ENCODE measurements at regions not wholly inside any gene's neighbourhood (a gene's known extent, or its start where the extent isn't known, plus 50 kb on each side); places are given as distances from the start of the nearest gene placed in this dataset.
"Not testable (repeated sequence)": the region's sequence is repeated elsewhere in the genome, so short reads cannot be mapped to it uniquely, and the experiment has no call there.

DNA sequence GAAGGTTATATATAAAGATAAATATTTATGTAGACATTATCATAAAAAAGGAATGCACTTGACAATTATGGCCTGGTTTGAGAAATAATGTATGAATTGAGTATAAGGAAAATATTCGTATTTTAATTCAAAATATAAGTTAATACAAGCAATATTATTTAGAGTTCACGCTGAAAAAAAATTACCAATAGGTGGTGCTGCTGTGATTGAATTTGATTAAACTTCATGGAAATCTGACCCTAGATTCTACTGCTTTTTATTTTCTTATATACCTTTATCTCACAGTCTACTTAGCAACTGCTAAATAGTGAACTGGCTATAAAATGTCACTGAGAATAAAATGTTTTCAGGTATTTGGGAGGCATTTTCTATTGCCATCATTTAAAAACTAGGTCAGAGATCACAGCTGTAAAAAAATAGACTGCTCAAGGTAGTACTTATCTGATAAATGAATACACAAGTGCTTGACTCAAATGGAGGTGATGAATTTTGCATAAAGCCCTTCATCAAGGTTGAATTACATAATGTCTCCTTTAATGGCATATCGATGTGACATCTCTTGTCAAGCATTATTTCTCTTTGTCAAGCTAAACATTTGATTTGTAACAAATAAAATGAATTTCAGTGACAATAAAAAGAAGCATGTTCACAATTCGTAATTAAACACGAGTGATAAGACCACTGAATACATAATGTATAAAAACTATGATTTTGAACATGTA lies 1638.8 kb upstream of the PCDH7 start:
- no peak for DNase-seq (ENCODE audit: low read depth in 2 of 2)

DNA sequence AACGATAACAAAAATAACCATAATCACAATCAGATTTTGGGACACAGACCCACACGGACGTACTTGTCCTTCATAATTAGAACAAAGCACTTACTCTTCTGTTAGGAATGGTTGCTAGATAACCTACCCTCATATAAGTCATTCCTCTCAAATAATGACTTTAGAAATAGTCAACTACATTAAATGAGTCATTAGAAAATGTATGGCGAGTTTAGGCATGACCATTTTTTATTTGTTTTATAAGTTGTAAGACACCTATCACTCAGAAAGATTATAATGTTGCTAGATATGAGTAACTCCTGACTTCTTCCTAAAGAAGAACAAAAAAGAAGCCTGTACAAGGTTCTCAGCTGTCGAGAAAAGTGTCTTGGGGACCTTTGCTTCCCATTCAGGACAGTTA lies 1637.5 kb upstream of the PCDH7 start:
- DNase-seq (ENCODE audit: low read depth in 2 of 2), result no peak

DNA sequence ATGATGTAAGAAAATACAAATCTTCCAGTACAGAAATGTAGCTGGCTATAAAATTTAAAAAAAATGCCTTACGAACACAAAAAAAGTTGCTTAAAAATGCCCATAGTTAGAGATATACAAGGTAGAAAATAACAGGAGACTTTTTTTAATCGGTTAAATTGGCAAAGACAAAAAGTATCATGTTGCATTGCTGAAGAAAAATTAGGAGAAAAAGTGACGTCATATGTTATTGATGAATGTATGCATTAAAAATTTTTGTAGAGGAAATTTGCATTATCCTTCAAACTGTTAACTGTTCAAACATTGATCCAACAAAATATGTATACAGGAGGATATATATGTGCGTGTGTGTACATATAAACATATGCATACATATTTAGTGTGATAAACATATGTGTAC lies 1634.4 kb upstream of the PCDH7 start:
- DNase-seq (ENCODE audit: low read depth in 2 of 2), result no peak

DNA sequence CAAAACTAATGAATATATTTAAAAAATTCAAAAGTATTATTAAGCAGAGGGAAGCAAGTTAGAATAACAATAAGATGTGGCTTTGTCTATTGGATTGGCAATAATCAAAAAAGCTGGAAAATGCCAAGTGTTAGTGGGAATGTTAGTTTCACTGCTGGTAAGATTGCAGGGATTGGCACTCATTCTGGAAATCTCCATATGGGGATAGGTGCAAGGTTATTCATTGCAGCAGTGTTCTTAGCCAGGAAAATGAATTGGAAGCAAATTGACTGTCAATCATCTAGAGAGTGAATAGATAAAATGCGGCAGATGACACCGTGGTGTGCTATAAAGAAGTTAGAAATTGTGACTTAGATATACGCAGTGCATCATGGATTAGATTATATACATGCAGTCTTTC lies 1615.5 kb upstream of the PCDH7 start:
- no peak for DNase-seq (ENCODE audit: low read depth in 2 of 2)

DNA sequence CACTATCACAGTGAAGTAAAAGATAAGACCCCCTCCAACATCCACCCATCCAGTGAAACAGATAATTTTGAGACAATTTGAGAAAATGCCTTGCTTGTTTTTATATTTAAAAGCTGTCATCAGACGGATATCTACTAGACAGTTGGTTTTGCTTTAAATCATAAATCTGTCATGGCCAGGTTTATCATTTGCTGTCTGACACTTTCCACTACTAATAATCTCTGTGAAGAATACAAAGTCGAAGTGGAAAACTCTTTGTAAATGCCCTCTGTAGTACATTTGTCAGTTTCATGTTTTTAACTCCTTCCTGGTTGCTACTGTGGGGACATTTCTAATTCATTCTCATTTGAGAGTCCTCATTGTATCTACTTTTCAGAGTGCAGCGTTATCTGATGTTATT lies 1606.2 kb upstream of the PCDH7 start:
- no peak for DNase-seq (ENCODE audit: low read depth in 2 of 2)

DNA sequence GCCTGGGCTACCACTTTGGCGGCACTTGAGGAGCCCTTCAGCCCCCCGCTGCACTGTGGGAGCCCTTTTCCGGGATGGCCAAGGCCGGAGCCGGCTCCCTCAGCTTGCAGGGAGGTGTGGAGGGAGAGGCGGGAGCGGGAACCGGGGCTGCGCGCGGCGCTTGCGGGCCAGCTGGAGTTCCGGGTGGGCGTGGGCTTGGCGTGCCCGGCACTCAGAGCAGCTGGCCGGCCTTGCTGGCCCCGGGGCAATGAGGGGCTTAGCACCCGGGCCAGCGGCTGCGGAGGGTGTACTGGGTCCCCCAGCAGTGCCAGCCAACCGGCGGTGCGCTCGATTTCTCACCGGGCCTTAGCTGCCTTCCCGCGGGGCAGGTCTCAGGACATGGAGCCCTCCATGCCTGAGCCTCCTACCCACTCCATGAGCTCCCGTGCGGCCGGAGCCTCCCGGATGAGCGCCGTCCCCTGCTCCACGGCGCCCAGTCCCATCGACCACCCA lies 1602.9 kb upstream of the PCDH7 start:
- not testable (repeated sequence) for DNase-seq (ENCODE audit: low read depth in 2 of 2)

DNA sequence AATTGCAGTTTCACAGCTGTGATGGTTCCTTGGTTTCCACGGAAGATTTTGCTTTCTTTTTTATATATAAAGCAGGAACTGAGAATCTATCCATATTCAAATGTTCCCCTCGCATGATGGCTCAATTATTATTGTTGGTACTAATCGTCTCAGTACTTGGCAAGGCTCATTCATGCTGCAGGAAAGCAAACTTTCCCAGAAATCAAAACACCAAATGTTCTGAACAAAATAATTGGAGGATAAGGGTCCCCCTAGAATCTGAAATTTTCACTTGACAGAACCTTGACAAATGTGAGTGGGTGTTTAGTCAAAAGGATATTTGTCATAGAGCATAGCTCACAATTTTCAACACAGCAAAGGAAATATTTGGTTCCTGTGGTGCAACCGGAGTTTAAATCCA lies 1598.6 kb upstream of the PCDH7 start:
- no peak for DNase-seq (ENCODE audit: low read depth in 2 of 2)

DNA sequence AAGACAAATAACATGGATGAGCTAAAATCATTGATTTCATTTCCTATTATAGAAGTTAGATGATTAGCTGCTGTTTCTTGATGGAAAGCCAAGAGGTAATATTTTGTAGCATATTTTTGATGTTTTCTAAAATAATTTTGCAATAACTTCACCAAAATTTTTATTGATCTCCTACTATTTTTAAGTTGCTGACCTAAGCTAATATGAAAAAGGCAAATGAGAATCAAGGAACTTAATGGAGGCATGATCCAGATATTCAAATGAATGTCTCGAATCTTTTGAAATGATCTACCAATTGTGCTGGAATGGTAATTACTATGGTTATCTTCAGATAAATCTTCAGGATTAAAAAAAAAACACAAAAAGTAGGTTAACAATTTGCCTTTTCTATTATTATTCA lies 1591.4 kb upstream of the PCDH7 start:
- DNase-seq (ENCODE audit: low read depth in 2 of 2), result no peak

DNA sequence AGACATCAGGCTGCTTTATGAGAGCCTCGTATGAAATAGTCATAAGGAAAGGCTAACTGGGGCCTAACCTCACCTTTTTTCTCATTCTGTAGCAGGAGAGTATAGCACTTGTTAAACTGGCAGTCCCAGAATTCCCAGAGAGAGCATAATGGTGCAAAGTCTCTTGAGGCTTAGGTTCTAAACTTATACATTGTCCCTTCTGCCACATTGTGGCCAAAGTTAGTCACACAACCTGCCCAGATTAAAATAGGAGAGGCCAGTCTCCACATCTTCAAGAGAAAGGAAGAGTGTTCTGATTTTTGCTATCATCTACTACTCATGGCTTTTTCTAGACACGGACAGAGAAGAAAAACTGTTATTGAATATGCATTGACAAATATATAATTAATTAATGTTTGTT lies 1588.9 kb upstream of the PCDH7 start:
- no peak for DNase-seq (ENCODE audit: low read depth in 2 of 2)

DNA sequence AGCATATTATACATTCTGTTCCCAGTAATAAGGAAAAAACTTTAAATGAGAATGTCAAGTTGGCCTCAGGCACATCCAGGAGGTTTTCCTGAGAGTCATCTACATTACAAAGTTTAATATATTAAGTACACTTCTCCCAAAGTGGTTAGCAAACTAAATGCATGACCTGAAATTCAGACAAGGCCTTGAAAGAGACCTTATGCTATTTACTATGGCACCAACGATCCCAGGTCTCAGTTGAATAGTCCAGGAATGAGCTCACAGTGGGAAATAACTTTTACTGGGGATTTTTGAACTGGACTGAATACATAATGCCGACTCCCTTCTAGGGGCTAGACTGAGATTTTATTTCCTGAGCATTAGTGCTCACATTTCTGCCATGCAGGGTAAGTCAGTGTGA lies 1577.5 kb upstream of the PCDH7 start:
- DNase-seq (ENCODE audit: low read depth in 2 of 2), result no peak

DNA sequence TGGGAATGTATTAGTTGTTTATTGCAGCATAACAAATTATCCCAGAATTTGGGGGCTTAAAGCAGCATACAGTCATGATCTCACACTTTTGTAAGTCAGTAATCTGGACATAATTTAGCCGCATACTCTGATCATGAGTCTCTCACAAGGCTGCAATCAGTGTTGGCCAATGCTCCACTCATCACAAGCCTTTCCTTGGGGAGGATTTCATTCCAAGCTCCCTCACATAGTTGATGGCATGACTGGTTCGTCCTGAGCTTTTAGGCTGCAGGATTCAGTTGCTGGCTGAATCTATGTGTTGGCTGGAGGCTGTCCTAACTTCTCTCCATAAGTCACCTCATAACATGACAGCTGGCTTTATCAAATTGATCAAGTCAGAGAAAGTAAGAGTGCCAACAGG lies 1568.6 kb upstream of the PCDH7 start:
- DNase-seq (ENCODE audit: low read depth in 2 of 2), result no peak

DNA sequence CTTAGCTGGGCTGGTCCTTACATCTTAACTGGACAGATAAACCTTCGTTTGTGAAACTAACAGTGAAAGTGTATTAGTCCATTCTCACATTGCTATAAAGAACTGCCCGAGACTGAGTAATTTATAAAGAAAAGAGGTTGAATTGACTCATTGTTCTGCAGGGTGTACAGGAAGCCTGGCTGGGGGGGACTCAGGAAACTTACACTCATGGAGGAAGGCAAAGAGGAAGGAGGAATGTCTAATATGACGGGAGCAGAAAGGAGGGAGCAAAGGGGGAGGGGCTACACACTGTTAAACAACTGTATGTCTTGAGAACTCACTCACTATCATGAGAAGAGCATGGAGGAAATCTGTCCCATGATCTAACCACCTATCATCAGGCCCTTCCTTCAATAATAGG lies 1566.5 kb upstream of the PCDH7 start:
- DNase-seq (ENCODE audit: low read depth in 2 of 2), result no peak

DNA sequence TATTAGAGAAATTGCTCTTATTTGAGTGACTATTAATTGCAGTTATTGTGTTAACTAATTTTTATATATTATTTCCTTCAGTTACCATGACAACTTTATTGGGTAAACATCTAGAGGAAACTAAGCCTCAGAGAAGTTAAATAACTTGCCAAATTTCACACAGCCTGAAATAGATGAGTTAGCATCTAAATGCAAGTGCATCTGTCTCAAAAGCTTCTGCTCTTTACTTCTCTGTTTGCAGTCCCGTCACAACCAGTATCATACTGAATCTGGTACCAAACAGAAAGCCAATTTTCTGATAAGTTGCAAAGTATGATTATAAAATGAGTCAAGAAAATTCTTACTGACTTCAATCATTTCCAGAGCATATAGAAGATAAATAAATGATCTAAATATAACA lies 1544.9 kb upstream of the PCDH7 start:
- no peak for DNase-seq (ENCODE audit: low read depth in 2 of 2)

DNA sequence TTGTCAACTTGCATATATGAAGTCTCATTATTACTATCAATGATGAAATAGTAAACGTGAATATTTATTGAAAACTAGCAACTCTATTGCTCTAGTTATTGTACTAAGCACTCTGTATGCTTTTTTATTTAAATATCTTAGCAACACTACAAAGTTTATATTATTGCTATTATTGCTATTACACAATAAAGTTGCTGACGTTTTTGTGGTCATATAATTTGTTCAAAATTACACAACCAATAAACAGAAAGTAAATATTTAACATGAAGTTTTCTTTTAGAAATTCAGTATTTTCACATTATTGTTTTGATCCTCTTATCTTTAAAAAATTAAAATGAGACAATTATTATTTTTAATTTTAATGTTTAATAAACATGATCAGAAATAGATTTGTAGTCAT lies 1521.1 kb upstream of the PCDH7 start:
- no peak for DNase-seq (ENCODE audit: low read depth in 2 of 2)

DNA sequence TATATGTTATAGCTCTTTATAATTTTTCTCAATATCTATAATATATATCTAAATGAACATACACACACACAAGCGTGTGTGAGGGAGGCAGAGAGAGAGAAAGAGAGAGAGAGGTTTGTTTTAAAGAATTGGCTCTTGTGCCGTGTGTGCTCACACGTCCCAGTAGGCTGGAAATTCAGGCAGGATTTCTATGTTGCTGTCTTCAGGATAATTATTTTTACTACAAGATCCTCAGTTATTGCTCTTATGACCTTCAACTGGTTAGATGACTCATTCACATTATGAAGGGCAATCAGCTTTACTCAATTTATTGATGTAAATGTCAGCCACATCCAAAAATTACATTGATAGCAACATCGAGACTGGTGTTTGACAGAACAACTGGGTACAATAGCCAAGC lies 1520.7 kb upstream of the PCDH7 start:
- no peak for DNase-seq (ENCODE audit: low read depth in 2 of 2)

DNA sequence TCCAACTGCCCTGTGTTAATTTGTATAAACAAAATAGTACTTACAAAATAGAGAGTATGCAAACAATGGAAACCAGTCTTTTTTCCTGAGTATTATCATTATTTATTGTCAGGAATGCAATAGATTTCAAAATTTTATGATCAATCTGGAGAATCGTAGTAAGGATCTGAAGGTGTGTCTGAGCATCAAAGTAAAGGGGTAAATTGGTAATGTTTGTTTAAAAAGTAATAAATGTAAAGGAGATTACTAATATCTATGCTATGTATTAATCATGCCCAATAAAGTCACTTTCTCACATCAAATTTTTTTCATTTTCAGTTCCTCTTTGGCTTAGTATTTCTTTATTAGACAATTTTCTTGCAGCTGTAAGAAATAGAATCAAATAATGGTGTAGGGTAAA lies 1507.1 kb upstream of the PCDH7 start:
- no peak for DNase-seq (ENCODE audit: low read depth in 2 of 2)

DNA sequence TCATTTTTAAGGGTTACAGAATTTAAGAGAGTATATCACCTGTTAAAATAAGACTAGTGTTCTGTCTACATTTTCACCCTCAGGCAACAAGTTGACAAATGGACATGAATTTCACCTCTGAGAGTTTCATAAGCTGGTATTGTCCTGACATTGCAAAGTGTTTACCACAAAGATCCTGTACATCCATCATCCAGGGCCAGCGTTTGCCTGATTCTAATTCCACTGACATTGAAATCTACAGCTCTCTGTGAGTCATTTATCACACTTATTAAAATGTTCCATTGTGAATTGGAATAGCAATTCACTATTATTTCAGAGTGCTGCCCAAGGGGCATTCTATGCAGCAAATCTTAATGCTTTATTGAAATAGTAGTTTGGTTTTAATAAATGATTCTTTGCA lies 1499.4 kb upstream of the PCDH7 start:
- DNase-seq (ENCODE audit: low read depth in 2 of 2), result no peak

DNA sequence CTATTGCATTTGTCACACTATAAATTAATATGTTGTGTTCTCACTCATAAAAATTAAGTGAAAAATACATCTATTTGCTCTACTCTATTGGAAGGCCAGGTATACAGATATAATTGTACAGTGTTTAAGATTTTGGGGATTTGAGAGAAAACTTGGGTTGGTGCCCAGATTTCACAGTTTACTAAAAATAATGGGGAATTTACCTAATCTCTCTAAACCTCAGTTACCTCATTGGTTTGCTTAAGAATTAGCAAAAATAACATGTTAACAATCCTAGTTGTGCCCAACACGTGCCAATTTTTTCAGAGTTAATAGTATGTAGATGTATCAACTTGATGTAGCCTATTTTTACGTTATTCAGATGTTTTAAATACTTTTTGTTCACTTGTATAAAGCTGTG lies 1495.3 kb upstream of the PCDH7 start:
- no peak for DNase-seq (ENCODE audit: low read depth in 2 of 2)

DNA sequence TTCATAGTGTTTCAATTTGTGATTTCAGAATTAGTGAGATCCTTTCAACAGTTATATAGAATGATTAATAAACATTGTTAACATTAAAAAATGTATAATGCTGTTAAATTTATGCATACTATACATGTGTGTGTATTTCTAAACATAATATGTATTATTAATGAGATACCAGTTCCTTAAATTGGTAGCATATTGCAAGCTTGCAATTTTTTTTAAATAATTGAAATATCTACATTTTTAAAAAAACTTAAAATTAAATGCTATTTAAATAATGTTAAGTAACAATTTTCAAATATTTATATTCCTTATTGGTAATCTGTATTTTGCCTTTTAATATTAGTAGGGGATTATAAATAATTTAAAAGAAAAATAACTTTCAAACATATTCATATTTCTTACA lies 1479.5 kb upstream of the PCDH7 start:
- no peak for DNase-seq (ENCODE audit: low read depth in 2 of 2)

DNA sequence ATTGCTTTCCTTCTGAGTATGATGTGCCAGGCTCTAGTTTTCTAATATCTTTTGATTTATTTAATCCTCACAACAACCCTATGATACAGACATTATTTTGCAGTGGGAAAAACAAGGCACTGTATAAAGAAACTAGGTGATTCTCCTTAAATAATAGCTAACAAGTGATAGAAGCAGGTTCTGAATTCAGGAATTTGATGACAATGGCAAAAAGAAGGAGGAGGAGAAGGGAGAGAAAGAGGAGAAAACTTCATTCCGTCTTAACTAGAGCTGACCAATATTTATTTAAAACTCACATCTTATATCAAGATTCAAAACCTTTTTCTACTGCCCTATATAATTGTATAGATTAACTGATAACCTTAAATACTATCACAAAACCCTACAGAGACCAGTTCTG lies 1477.1 kb upstream of the PCDH7 start:
- no peak for DNase-seq (ENCODE audit: low read depth in 2 of 2)

DNA sequence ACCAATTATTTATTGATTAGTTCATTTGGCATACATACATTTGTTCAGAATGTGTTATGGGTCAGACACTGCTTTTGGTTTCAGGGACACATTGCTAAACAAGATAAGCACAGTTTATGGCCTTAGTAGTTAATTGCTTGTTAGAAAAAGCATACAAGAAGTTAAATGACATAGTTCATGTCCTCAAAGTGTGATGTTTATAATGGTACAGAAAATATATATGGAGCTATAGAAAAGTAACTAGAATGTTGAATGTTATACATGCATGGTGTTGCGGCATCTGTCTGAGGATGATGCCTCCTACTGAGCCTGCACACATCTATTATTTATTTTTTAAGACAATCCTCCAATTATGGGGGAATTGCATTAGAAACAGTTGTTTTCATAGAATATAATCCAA lies 1476.3 kb upstream of the PCDH7 start:
- no peak for DNase-seq (ENCODE audit: low read depth in 2 of 2)

DNA sequence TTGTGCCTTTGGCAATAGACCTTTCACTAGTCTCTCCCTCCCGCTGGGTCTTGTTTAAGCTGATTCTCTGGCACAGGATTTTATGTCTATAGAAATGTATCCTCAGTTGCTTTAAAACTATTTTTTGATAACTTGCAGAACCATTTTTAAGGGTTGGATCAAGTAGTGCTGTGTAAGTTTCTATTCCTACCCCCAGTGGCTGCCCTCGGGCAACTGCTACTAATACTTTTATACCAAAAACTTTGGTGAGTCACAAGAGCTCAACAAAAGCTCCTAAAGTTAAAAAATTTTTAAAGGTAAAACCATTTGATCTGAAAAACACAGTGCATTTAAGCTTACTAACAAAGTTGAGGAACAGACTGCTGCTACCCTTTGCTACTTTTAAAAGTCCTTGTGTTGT lies 1460.6 kb upstream of the PCDH7 start:
- no peak for DNase-seq (ENCODE audit: low read depth in 2 of 2)

DNA sequence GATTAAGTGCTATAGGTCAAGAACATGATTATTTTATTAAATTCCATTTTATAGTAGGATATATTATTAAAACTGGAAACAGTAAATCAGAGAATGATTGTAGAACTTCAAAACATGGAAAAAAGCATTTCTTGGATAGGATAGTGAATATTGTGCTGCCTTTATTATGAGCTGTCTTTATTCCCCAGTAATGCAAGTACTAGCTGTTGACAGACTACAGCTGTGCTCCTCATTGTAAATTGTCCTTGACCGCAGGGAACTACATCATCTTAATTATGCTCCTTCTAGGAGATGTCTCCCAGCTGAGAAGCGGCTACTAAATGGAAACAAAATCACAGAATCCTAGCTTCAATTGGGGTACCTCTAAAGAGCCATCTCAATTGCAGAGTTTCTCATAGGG lies 1457.2 kb upstream of the PCDH7 start:
- no peak for DNase-seq (ENCODE audit: low read depth in 2 of 2)

DNA sequence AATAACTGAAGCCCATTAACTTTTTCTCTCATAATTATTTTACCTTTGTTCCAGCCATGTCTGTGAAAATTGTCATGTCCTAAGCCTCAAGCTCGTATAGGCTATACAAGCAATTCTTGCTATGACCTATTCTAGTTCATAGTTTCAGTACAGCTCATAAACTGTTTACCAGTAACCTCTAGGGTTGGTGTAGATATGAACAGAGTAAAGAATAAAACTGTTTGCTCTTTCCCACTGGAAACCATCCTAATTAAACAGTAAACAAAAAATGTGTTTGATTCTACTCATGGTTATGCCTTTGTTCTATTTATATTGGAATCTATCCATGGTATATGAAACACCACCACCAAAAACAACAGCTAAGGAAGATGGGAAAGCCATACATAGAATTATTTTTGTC lies 1444.0 kb upstream of the PCDH7 start:
- DNase-seq (ENCODE audit: low read depth in 2 of 2), result no peak
